Nephron progenitor cell (in vitro differentiated cells): ENCODE measurements at regions not wholly inside any gene's neighbourhood (a gene's known extent, or its start where the extent isn't known, plus 50 kb on each side); places are given as distances from the start of the nearest gene placed in this dataset.

Experiments
- DNase-seq: peaks from one replicate; pipeline ENCODE4 v3.0.0; 2021
- H3K27ac Mint-ChIP-seq: 2 replicates; pipeline ENCODE4 v1.8.0; 2021; ENCODE audit warnings: mild to moderate bottlenecking, moderate library complexity, mixed read lengths
- H3K27me3 Mint-ChIP-seq: 2 replicates; pipeline ENCODE4 v1.8.0; 2021; ENCODE audit warnings: mild to moderate bottlenecking, low read depth, mixed read lengths; ENCODE audit not compliant: poor library complexity
- H3K36me3 Mint-ChIP-seq: 2 replicates; pipeline ENCODE4 v1.8.0; 2021; ENCODE audit warnings: low read depth, mixed read lengths
- H3K4me1 Mint-ChIP-seq: 2 replicates; pipeline ENCODE4 v1.8.0; 2021; ENCODE audit warnings: mixed read lengths
- H3K4me3 Mint-ChIP-seq: 2 replicates; pipeline ENCODE4 v1.8.0; 2021; ENCODE audit warnings: mild to moderate bottlenecking, moderate library complexity, mixed read lengths
- H3K9me3 Mint-ChIP-seq: 2 replicates; pipeline ENCODE4 v1.8.0; 2021; ENCODE audit warnings: mild to moderate bottlenecking, moderate library complexity, mixed read lengths
- CTCF ChIP-seq: fragments of 200-600 bp; sonication (generic); IDR thresholded peaks from 2 replicates; pipeline ENCODE4 v1.5.0; 2021; ENCODE audit warnings: antibody characterized with exemption

GRCh38 chr17:79169366-79169765 is 94.7 kb downstream of the ENGASE start:
- no peak overlapping the region for H3K4me3 Mint-ChIP-seq
- no peak for DNase-seq
- peaks cover 17% of the 10 kb centered on the region for H3K4me1 Mint-ChIP-seq
- no peak overlapping the region for H3K27ac Mint-ChIP-seq
- no peak for TF ChIP-seq CTCF
- H3K9me3 Mint-ChIP-seq: no peaks in the 10 kb centered on the region
- peaks cover 9% of the 10 kb centered on the region for H3K27me3 Mint-ChIP-seq
- H3K36me3 Mint-ChIP-seq: no peaks in the 10 kb centered on the region

GRCh38 chr17:79168486-79169055 is 93.9 kb downstream of the ENGASE start:
- Mint-ChIP-seq H3K9me3 (no peaks in the 10 kb centered on the region), H3K36me3 (no peaks in the 10 kb centered on the region), H3K27me3 (peaks cover 10% of the 10 kb centered on the region), H3K27ac (no peak overlapping the region), H3K4me3 (no peak overlapping the region), H3K4me1 (peaks cover 9% of the 10 kb centered on the region)
- DNase-seq: no peak
- no peak for TF ChIP-seq CTCF

- Mint-ChIP-seq H3K9me3 (no peaks in the 10 kb centered on the region), H3K4me1 (peaks cover 12% of the 10 kb centered on the region), H3K27me3 (peaks cover 10% of the 10 kb centered on the region), H3K36me3 (no peaks in the 10 kb centered on the region), H3K27ac (no peak overlapping the region), H3K4me3 (no peak overlapping the region)
- no peak for TF ChIP-seq CTCF
- no peak for DNase-seq
These were observed 92.9 kb downstream of the ENGASE start for GRCh38 chr17:79167486-79167885.

- no peaks in the 10 kb centered on the region for H3K36me3 Mint-ChIP-seq
- no peaks in the 10 kb centered on the region for H3K9me3 Mint-ChIP-seq
- no peak for TF ChIP-seq CTCF
- no peak for DNase-seq
- H3K27me3 Mint-ChIP-seq: peaks cover 10% of the 10 kb centered on the region
- H3K4me1 Mint-ChIP-seq: peaks cover 28% of the 10 kb centered on the region
- no peak overlapping the region for H3K4me3 Mint-ChIP-seq
- no peak overlapping the region for H3K27ac Mint-ChIP-seq
These were observed 91.3 kb downstream of the ENGASE start for GRCh38 chr17:79165756-79166473.

GRCh38 chr17:79164913-79165695 is 90.5 kb downstream of the ENGASE start:
- Mint-ChIP-seq H3K4me3 (no peak overlapping the region), H3K27me3 (peaks cover 11% of the 10 kb centered on the region), H3K36me3 (no peaks in the 10 kb centered on the region), H3K9me3 (no peaks in the 10 kb centered on the region), H3K4me1 (peaks cover 35% of the 10 kb centered on the region), H3K27ac (no peak overlapping the region)
- TF ChIP-seq CTCF: no peak
- no peak for DNase-seq
